GM12878 (cell line): ENCODE measurements at regions not wholly inside any gene's neighbourhood (a gene's known extent, or its start where the extent isn't known, plus 50 kb on each side); places are given as distances from the start of the nearest gene placed in this dataset.

ENCODE experiments used
- CBFB ChIP-seq: IDR thresholded peaks from 2 replicates; pipeline ENCODE4 v1.6.1; 2016; ENCODE audit warnings: antibody characterized with exemption, low read depth
- CTCF ChIP-seq, 3 experiments: IDR thresholded peaks in 2 of 3; conservative IDR thresholded peaks in 1 of 3; 2 replicates each; pipeline ENCODE4 v1.5.1; 2011; ENCODE audit warnings: low read depth in 3 of 3, low read length in 3 of 3, mild to moderate bottlenecking in 3 of 3, control low read depth in 2 of 3, moderate library complexity in 2 of 3, inconsistent platforms in 1 of 3, mixed read lengths in 1 of 3; ENCODE audit not compliant: control insufficient read depth in 2 of 3, insufficient read depth in 1 of 3; ENCODE audit errors: extremely low read depth in 1 of 3
- HDAC2 ChIP-seq: fragments of 200-600 bp; sonication (generic); IDR thresholded peaks from 2 replicates; pipeline ENCODE4 v1.6.1; 2017
- MTA3 ChIP-seq: IDR thresholded peaks from 2 replicates; pipeline ENCODE4 v1.6.1; 2012; ENCODE audit warnings: low read length, inconsistent platforms, borderline replicate concordance
- MYC ChIP-seq: IDR thresholded peaks from 2 replicates; pipeline ENCODE4 v1.6.1; 2011; ENCODE audit warnings: mild to moderate bottlenecking, low read length, moderate library complexity, inconsistent platforms; ENCODE audit not compliant: insufficient read depth, insufficient replicate concordance, insufficient read length, severe bottlenecking
- NFIC ChIP-seq: IDR thresholded peaks from 2 replicates; pipeline ENCODE4 v1.6.1; 2012; ENCODE audit warnings: low read depth, mild to moderate bottlenecking, inconsistent platforms, low read length, moderate library complexity
- NR2F1 ChIP-seq: fragments of 450-650 bp; conservative IDR thresholded peaks from 2 replicates; pipeline ENCODE4 v1.6.1; 2017; ENCODE audit warnings: mild to moderate bottlenecking
- POLR2AphosphoS2 ChIP-seq: IDR thresholded peaks from 2 replicates; pipeline ENCODE4 v1.6.1; 2011; ENCODE audit warnings: low read depth, mild to moderate bottlenecking, low read length, improper control_type of control experiment, moderate library complexity
- POLR2AphosphoS5 ChIP-seq: IDR thresholded peaks from 2 replicates; pipeline ENCODE4 v1.6.1; 2011; ENCODE audit warnings: mild to moderate bottlenecking, low read length, inconsistent platforms
- POU2F2 ChIP-seq: IDR thresholded peaks from 3 replicates; pipeline ENCODE4 v1.6.1; 2011; ENCODE audit warnings: low read depth, mild to moderate bottlenecking, low read length, borderline replicate concordance

- no peak for TF ChIP-seq NFIC
- TF ChIP-seq CTCF (IDR thresholded peaks at IDR 0.05 in 2 of 3, conservative IDR thresholded peaks at IDR 0.05 in 1 of 3; ENCODE audit: control insufficient read depth in 2 of 3, extremely low read depth in 1 of 3, insufficient read depth in 1 of 3, low read depth in 3 of 3, low read length in 3 of 3): peak; percentile 85 to 96 (median 96)
- TF ChIP-seq CBFB: no peak
- TF ChIP-seq POLR2AphosphoS5: no peak
- TF ChIP-seq NR2F1: no peak
- TF ChIP-seq POU2F2: no peak
- TF ChIP-seq POLR2AphosphoS2: no peak
- TF ChIP-seq MTA3: no peak
- no peak for TF ChIP-seq MYC
- no peak for TF ChIP-seq HDAC2
Observed at GRCh38 chr14:106564058-106564643, 1037.8 kb downstream of the TMEM121 start.
